Lower leg skin (tissue), 4 donors: ENCODE measurements at regions not wholly inside any gene's neighbourhood (a gene's known extent, or its start where the extent isn't known, plus 50 kb on each side); places are given as distances from the start of the nearest gene placed in this dataset.

Experiments
- DNase-seq, 2 donors: peaks; one replicate each; pipeline ENCODE4 v3.0.0-alpha.2; 2019; ENCODE audit warnings: low spot score in 2 of 2
- H3K4me3 ChIP-seq: fragments of 200-600 bp; sonication (generic); 2 replicates; pipeline ENCODE4 v1.5.1; 2017; ENCODE audit warnings: mild to moderate bottlenecking, low read depth; ENCODE audit not compliant: poor library complexity, severe bottlenecking
- POLR2A ChIP-seq, 2 donors: fragments of 450-650 bp; IDR thresholded peaks; one replicate each; pipeline ENCODE4 v1.6.1; 2016 to 2017; ENCODE audit warnings: antibody characterized with exemption in 2 of 2, mild to moderate bottlenecking in 1 of 2, moderate library complexity in 1 of 2
- WGBS, 2 donors: methylation state at CpG; one replicate each; pipeline ENCODE4 v1.1.5; 2018; 5-methylcytosine and 5-hydroxymethylcytosine counted together
- intact Hi-C: fragments of 100-400 bp; cut with DNase I; formaldehyde crosslinking; loops from one replicate; pipeline ENCODE4 v1.15.0; 2023; ENCODE audit warnings: low total_unique reads
- TF ChIP-seq, protein P1 (sequence below), 3 donors: fragments of 450-650 bp; IDR thresholded peaks; one replicate each; pipeline ENCODE4 v1.5.1; 2016; ENCODE audit warnings: antibody characterized with exemption in 3 of 3, mild to moderate bottlenecking in 3 of 3, moderate library complexity in 2 of 3

GRCh38 chr6:121835662-121836061, 400.2 kb downstream of the GJA1 start:
- no peak overlapping the region for H3K4me3 ChIP-seq
- no peak for DNase-seq
- intact Hi-C loops = no loop called here
- 83 to 87% methylated on average over 2 of the region's 2 CpGs for WGBS, 2 donors
- TF ChIP-seq, protein P1, sequence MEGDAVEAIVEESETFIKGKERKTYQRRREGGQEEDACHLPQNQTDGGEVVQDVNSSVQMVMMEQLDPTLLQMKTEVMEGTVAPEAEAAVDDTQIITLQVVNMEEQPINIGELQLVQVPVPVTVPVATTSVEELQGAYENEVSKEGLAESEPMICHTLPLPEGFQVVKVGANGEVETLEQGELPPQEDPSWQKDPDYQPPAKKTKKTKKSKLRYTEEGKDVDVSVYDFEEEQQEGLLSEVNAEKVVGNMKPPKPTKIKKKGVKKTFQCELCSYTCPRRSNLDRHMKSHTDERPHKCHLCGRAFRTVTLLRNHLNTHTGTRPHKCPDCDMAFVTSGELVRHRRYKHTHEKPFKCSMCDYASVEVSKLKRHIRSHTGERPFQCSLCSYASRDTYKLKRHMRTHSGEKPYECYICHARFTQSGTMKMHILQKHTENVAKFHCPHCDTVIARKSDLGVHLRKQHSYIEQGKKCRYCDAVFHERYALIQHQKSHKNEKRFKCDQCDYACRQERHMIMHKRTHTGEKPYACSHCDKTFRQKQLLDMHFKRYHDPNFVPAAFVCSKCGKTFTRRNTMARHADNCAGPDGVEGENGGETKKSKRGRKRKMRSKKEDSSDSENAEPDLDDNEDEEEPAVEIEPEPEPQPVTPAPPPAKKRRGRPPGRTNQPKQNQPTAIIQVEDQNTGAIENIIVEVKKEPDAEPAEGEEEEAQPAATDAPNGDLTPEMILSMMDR (IDR thresholded peaks at IDR 0.05) = no peak
- no peak for TF ChIP-seq POLR2A (IDR thresholded peaks at IDR 0.05)

DNA sequence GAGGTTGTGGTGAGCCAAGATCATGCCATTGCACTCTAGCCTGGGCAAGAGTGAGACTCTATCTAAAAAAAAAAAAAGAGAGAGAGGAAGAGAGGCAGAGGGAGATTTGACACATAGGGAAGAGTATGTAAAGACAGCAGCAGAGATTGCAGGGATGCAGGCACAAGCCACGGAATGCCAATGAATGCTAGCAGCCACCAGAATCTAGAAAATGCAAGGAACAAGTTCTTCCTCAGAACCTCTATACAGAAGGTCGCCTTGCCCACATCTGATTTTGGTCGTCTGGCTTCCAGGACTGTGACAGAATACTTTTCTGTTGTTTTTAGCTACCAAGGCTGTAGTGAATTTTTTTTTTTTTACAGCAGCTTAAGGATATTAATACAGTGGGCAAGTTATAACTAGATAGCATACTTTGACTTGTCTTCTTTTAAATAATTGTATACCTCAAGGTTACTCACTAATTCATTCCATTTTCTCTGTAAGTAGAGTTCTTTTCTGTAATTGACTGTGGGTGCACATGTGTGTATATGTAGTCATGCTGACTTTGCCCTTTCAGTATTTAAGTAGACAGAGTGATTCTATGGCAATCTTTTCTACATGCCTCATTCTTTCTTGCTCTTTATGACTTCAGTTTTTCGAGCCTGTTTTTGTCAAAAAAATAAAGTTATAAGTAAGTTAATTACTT, 402.2 kb downstream of the GJA1 start:
- TF ChIP-seq, protein P1 (IDR thresholded peaks at IDR 0.05) = no peak
- no peak for TF ChIP-seq POLR2A (IDR thresholded peaks at IDR 0.05)
- WGBS, 2 donors = 56 to 64% methylated on average over 4 of the region's 4 CpGs
- DNase-seq = no peak
- no peak overlapping the region for H3K4me3 ChIP-seq
- intact Hi-C loops = no loop called here

- intact Hi-C loops = no loop called here
- DNase-seq = no peak
- no peak for TF ChIP-seq POLR2A (IDR thresholded peaks at IDR 0.05)
- TF ChIP-seq, protein P1 (IDR thresholded peaks at IDR 0.05) = no peak
- no peak overlapping the region for H3K4me3 ChIP-seq
- 74 to 76% methylated on average over 3 of the region's 3 CpGs for WGBS, 2 donors
These were observed 403.4 kb downstream of the GJA1 start for GRCh38 chr6:121838842-121839241.

- TF ChIP-seq, protein P1 (IDR thresholded peaks at IDR 0.05) = no peak
- TF ChIP-seq POLR2A (IDR thresholded peaks at IDR 0.05) = no peak
- intact Hi-C loops = no loop called here
- no peak for DNase-seq
These were observed 404.4 kb downstream of the GJA1 start for GRCh38 chr6:121839896-121840295.

GRCh38 chr6:121844898-121845297, 409.5 kb downstream of the GJA1 start:
- H3K4me3 ChIP-seq = no peak overlapping the region
- TF ChIP-seq, protein P1 (IDR thresholded peaks at IDR 0.05) = no peak
- TF ChIP-seq POLR2A (IDR thresholded peaks at IDR 0.05) = no peak
- intact Hi-C loops = no loop called here
- no peak for DNase-seq
- WGBS, 2 donors = 94 to 96% methylated on average over 3 of the region's 3 CpGs

More at GRCh38 chr6:121839896-121840295, 404.4 kb downstream of the GJA1 start:
- WGBS, 2 donors = 61 to 63% methylated on average over 1 of the region's 1 CpG
- H3K4me3 ChIP-seq = no peak overlapping the region
